Dendritic cell treated with granulocyte-macrophage colony-stimulating factor and Interleukin-4, amounts not matched to agents 40 ng/mL and 50 ng/mL, for 4 days (primary cell): ENCODE measurements at regions not wholly inside any gene's neighbourhood (a gene's known extent, or its start where the extent isn't known, plus 50 kb on each side); places are given as distances from the start of the nearest gene placed in this dataset.

ENCODE experiments used
- H3K27ac Mint-ChIP-seq: one replicate; pipeline ENCODE4 v1.8.0; 2022; ENCODE audit warnings: mild to moderate bottlenecking, mixed read lengths
- H3K27me3 Mint-ChIP-seq: one replicate; pipeline ENCODE4 v1.8.0; 2022; ENCODE audit warnings: mild to moderate bottlenecking, mixed read lengths
- H3K36me3 Mint-ChIP-seq: one replicate; pipeline ENCODE4 v1.8.0; 2022; ENCODE audit warnings: low read depth, mixed read lengths
- H3K4me1 Mint-ChIP-seq: one replicate; pipeline ENCODE4 v1.8.0; 2022; ENCODE audit warnings: low read depth, mixed read lengths
- H3K4me3 Mint-ChIP-seq: one replicate; pipeline ENCODE4 v1.8.0; 2022; ENCODE audit warnings: mild to moderate bottlenecking, moderate library complexity, mixed read lengths
- H3K9me3 Mint-ChIP-seq: one replicate; pipeline ENCODE4 v1.8.0; 2022; ENCODE audit warnings: mixed read lengths
- intact Hi-C: fragments of 100-400 bp; cut with micrococcal nuclease; formaldehyde crosslinking; loops from one replicate; pipeline ENCODE4 v1.15.0; 2022

- Mint-ChIP-seq H3K27me3 (no peaks in the 10 kb centered on the region), H3K9me3 (peaks cover 16% of the 10 kb centered on the region), H3K36me3 (no peaks in the 10 kb centered on the region), H3K27ac (no peak overlapping the region), H3K4me1 (no peaks in the 10 kb centered on the region), H3K4me3 (no peak overlapping the region)
- intact Hi-C loops = no loop called here
These were observed 244.1 kb upstream of the API5 start for GRCh38 chr11:43067681-43068080.

DNA sequence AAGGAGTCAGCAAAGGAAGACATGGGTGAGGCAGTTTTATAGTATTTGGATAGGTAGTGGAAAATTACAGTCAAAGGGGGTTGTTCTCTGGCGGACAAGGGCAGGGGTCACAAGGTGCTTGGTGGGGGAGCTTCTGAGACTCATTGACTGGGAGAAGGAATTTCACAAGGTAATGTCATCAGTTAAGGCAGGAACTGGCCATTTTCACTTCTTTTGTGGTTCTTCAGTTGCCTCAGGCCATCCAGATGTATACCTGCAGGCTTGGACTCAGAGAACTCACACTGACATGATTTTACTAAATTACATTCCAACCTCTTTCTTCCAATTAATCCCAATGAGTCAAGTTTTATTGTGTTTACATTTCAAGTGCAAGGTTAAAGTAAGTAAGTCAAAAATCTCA is 240.5 kb upstream of the API5 start:
- Mint-ChIP-seq H3K9me3 (peaks cover 16% of the 10 kb centered on the region), H3K27me3 (no peaks in the 10 kb centered on the region), H3K4me3 (no peak overlapping the region), H3K4me1 (no peaks in the 10 kb centered on the region), H3K36me3 (no peaks in the 10 kb centered on the region), H3K27ac (no peak overlapping the region)
- intact Hi-C loops = no loop called here

DNA sequence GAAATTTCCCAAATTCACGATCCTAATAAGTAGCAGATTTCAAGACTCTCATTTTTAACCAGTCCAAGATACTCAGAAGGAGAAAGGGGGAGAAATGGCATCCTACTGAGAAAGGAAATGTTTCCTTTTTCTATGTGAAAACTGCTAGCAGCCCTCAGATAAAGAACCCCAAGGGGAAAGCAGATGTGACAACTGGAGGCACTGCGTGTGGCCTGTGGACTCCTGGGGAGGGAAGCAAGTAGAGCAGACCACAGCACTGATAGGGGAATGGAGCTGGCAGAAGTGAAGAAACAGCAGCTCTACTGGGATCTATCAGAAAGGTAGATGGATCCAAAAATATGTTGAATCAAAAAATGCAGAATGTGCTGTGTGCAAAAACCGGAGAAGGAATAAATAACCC is 239.7 kb upstream of the API5 start:
- Mint-ChIP-seq H3K36me3 (no peaks in the 10 kb centered on the region), H3K4me1 (no peaks in the 10 kb centered on the region), H3K27ac (no peak overlapping the region), H3K27me3 (no peaks in the 10 kb centered on the region), H3K4me3 (no peak overlapping the region), H3K9me3 (peaks cover 16% of the 10 kb centered on the region)
- intact Hi-C loops = no loop called here

DNA sequence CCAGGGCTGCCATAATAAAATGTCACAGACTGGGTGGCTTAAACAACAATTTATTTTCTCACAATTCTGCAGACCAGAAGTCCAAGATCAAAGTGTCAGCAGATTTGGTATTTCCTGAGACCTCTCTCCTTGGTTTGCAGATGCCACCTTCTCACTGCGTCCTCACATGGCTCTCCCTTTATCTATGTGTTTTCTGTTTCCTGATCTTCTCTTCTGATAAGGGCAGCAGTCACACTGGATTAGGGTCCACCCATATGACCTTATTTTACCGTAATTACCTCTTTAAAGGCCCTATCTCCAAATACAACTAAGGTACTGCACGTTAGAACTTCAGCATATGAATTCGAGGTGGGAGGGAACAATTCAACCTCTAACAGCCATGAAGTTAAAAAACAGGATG is 238.9 kb upstream of the API5 start:
- intact Hi-C loops = no loop called here
- H3K4me1 Mint-ChIP-seq = no peaks in the 10 kb centered on the region
- H3K27ac Mint-ChIP-seq = no peak overlapping the region
- H3K36me3 Mint-ChIP-seq = no peaks in the 10 kb centered on the region
- no peaks in the 10 kb centered on the region for H3K27me3 Mint-ChIP-seq
- peaks cover 16% of the 10 kb centered on the region for H3K9me3 Mint-ChIP-seq
- H3K4me3 Mint-ChIP-seq = no peak overlapping the region

DNA sequence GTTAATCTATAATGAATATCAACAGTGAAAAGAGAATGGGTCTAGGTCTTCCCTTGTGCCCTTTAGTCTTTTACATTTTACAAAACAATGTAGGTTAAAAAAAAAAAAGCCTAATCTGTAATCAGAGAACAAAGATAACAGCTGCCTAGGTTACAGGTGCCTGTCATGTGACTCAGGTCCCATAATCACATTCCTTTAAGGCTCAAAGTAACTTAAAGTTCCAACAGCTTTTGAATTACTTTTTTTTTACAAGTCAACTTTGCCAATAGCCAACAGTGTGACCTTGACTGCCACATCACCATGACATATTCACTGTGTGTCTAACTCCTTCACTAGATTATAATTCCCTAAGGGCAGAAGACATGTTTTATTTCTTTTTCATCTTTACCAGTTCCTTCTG is 237.0 kb upstream of the API5 start:
- peaks cover 16% of the 10 kb centered on the region for H3K9me3 Mint-ChIP-seq
- no peak overlapping the region for H3K27ac Mint-ChIP-seq
- no peaks in the 10 kb centered on the region for H3K4me1 Mint-ChIP-seq
- H3K4me3 Mint-ChIP-seq = no peak overlapping the region
- intact Hi-C loops = no loop called here
- no peaks in the 10 kb centered on the region for H3K27me3 Mint-ChIP-seq
- no peaks in the 10 kb centered on the region for H3K36me3 Mint-ChIP-seq

DNA sequence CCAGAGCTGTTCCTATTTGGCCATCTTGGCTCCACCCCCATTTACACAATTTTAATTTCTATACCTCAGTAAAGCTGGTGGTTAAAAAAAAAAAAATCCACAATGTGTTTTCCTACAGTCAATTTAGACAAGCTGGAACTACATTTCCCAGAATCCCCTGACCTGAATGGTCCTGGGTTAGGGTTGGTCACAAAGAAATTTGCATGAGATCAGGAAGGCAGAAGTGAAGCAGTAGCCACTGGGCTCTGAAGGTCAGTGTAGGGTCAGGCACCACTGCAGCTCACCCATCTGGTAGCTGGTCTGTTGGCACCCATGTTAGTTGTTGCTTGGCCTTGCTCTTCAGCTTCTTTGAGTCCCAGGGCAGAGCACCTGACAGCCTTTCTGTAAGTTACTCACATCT is 210.7 kb upstream of the API5 start:
- Mint-ChIP-seq H3K27ac (no peak overlapping the region), H3K4me1 (no peaks in the 10 kb centered on the region), H3K4me3 (no peak overlapping the region), H3K27me3 (no peaks in the 10 kb centered on the region), H3K9me3 (no peaks in the 10 kb centered on the region), H3K36me3 (no peaks in the 10 kb centered on the region)
- intact Hi-C loops = no loop called here

GRCh38 chr11:43116071-43116470 is 195.7 kb upstream of the API5 start:
- intact Hi-C loops = no loop called here
- no peak overlapping the region for H3K4me3 Mint-ChIP-seq
- H3K9me3 Mint-ChIP-seq = peaks cover 5% of the 10 kb centered on the region
- no peak overlapping the region for H3K27ac Mint-ChIP-seq
- H3K36me3 Mint-ChIP-seq = no peaks in the 10 kb centered on the region
- H3K27me3 Mint-ChIP-seq = no peaks in the 10 kb centered on the region
- no peaks in the 10 kb centered on the region for H3K4me1 Mint-ChIP-seq

GRCh38 chr11:43119275-43119970 is 192.4 kb upstream of the API5 start:
- H3K9me3 Mint-ChIP-seq = no peaks in the 10 kb centered on the region

DNA sequence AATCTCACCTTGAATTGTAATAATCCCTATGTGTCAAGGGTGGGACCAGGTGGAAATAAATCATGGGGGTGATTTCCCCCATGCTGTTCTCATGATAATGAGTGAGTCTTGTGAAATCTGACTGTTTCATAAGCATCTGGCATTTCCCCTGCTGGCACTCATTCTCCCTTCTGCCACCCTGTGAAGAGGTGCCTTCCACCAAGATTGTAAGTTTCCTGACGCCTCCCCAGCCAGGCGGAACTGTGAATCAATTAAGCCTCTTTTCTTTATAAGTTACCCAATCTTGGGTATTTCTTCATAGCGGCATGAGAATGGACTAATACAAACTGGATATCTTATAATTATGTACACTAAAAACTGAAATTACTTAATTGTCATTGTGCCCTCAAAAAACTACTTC is 189.2 kb upstream of the API5 start:
- H3K27ac Mint-ChIP-seq = no peak overlapping the region
- no peaks in the 10 kb centered on the region for H3K36me3 Mint-ChIP-seq
- H3K27me3 Mint-ChIP-seq = no peaks in the 10 kb centered on the region
- H3K4me3 Mint-ChIP-seq = no peak overlapping the region
- intact Hi-C loops = no loop called here
- H3K4me1 Mint-ChIP-seq = no peaks in the 10 kb centered on the region
- no peaks in the 10 kb centered on the region for H3K9me3 Mint-ChIP-seq

More at GRCh38 chr11:43119275-43119970, 192.4 kb upstream of the API5 start:
- Mint-ChIP-seq H3K4me1 (no peaks in the 10 kb centered on the region), H3K27me3 (no peaks in the 10 kb centered on the region), H3K4me3 (no peak overlapping the region), H3K36me3 (no peaks in the 10 kb centered on the region), H3K27ac (no peak overlapping the region)
- intact Hi-C loops = no loop called here

- Mint-ChIP-seq H3K27ac (no peak overlapping the region), H3K27me3 (no peaks in the 10 kb centered on the region), H3K9me3 (no peaks in the 10 kb centered on the region), H3K4me3 (no peak overlapping the region), H3K36me3 (no peaks in the 10 kb centered on the region), H3K4me1 (no peaks in the 10 kb centered on the region)
- intact Hi-C loops = no loop called here
These were observed 188.4 kb upstream of the API5 start for GRCh38 chr11:43123443-43123842.

GRCh38 chr11:43124272-43124935 is 187.4 kb upstream of the API5 start:
- Mint-ChIP-seq H3K27ac (no peak overlapping the region), H3K4me3 (no peak overlapping the region), H3K9me3 (no peaks in the 10 kb centered on the region), H3K36me3 (no peaks in the 10 kb centered on the region), H3K27me3 (no peaks in the 10 kb centered on the region), H3K4me1 (no peaks in the 10 kb centered on the region)
- intact Hi-C loops = no loop called here

- Mint-ChIP-seq H3K4me1 (no peaks in the 10 kb centered on the region), H3K4me3 (no peak overlapping the region), H3K27me3 (no peaks in the 10 kb centered on the region), H3K36me3 (no peaks in the 10 kb centered on the region), H3K27ac (no peak overlapping the region), H3K9me3 (no peaks in the 10 kb centered on the region)
- intact Hi-C loops = no loop called here
These were observed 182.5 kb upstream of the API5 start for GRCh38 chr11:43129329-43129728.

DNA sequence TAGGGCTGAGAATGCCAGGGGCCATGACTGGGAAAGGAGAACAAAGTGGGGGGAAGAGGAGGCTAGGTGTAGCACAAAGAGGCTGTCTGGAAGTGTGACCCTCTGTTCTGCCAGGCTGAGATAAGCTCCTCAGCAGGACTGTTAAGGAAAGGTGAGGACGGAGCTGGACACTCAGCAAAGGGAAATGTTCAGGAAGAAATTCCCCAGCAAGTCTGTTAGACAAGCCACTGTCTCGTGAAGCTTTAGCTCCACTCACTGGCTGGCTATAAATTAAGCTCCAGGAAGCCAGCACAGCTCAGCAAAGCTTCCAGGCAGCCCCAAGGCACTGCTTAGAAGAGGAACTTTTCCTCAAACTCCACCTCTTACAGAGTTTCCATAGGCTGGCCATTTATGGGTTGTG is 181.2 kb upstream of the API5 start:
- no peaks in the 10 kb centered on the region for H3K27me3 Mint-ChIP-seq
- no peaks in the 10 kb centered on the region for H3K36me3 Mint-ChIP-seq
- H3K4me1 Mint-ChIP-seq = no peaks in the 10 kb centered on the region
- intact Hi-C loops = no loop called here
- H3K4me3 Mint-ChIP-seq = no peak overlapping the region
- no peaks in the 10 kb centered on the region for H3K9me3 Mint-ChIP-seq
- H3K27ac Mint-ChIP-seq = no peak overlapping the region

GRCh38 chr11:43135966-43136534 is 175.7 kb upstream of the API5 start:
- intact Hi-C loops = no loop called here
- Mint-ChIP-seq H3K27me3 (no peaks in the 10 kb centered on the region), H3K27ac (no peak overlapping the region), H3K36me3 (no peaks in the 10 kb centered on the region), H3K9me3 (no peaks in the 10 kb centered on the region), H3K4me3 (no peak overlapping the region), H3K4me1 (no peaks in the 10 kb centered on the region)
